GM21367 (cell line): ENCODE measurements at regions not wholly inside any gene's neighbourhood (a gene's known extent, or its start where the extent isn't known, plus 50 kb on each side); places are given as distances from the start of the nearest gene placed in this dataset.
"Not testable (repeated sequence)": the region's sequence is repeated elsewhere in the genome, so short reads cannot be mapped to it uniquely, and the experiment has no call there.

ENCODE experiments used
- ATAC-seq: cut with Tn5 transposase; IDR thresholded peaks from one replicate; pipeline ENCODE4 v1.9.1; 2021; ENCODE audit not compliant: unreplicated experiment

- ATAC-seq = no peak
Observed at GRCh38 chr15:53218666-53219580, 428.8 kb upstream of the ONECUT1 start.

- no peak for ATAC-seq
Observed at GRCh38 chr15:53216036-53216435, 425.9 kb upstream of the ONECUT1 start.

GRCh38 chr15:53213336-53213735 lies 423.2 kb upstream of the ONECUT1 start:
- ATAC-seq = no peak

- ATAC-seq = no peak
Observed at GRCh38 chr15:53212785-53213184, 422.6 kb upstream of the ONECUT1 start.

GRCh38 chr15:53210653-53211052 lies 420.5 kb upstream of the ONECUT1 start:
- ATAC-seq = no peak

GRCh38 chr15:53209396-53210042 lies 419.4 kb upstream of the ONECUT1 start:
- no peak for ATAC-seq

GRCh38 chr15:53208751-53209150 lies 418.6 kb upstream of the ONECUT1 start:
- no peak for ATAC-seq

- no peak for ATAC-seq
Observed at GRCh38 chr15:53203454-53203853, 413.3 kb upstream of the ONECUT1 start.

- ATAC-seq = no peak
Observed at GRCh38 chr15:53202876-53203275, 412.7 kb upstream of the ONECUT1 start.

GRCh38 chr15:53197426-53197839 lies 407.3 kb upstream of the ONECUT1 start:
- ATAC-seq = peak; percentile 82

- ATAC-seq = no peak
Observed at GRCh38 chr15:53196788-53197187, 406.7 kb upstream of the ONECUT1 start.

- no peak for ATAC-seq
Observed at GRCh38 chr15:53196242-53196641, 406.1 kb upstream of the ONECUT1 start.

GRCh38 chr15:53193149-53193548 lies 403.0 kb upstream of the ONECUT1 start:
- no peak for ATAC-seq

- ATAC-seq = no peak
Observed at GRCh38 chr15:53189860-53190259, 399.7 kb upstream of the ONECUT1 start.

GRCh38 chr15:53183449-53183848 lies 393.3 kb upstream of the ONECUT1 start:
- not testable (repeated sequence) for ATAC-seq

GRCh38 chr15:53171571-53171970 lies 381.4 kb upstream of the ONECUT1 start:
- no peak for ATAC-seq

GRCh38 chr15:53166684-53167201 lies 376.6 kb upstream of the ONECUT1 start:
- no peak for ATAC-seq

- ATAC-seq = no peak
Observed at GRCh38 chr15:53165988-53166683, 376.0 kb upstream of the ONECUT1 start.

GRCh38 chr15:53160092-53160704 lies 370.1 kb upstream of the ONECUT1 start:
- ATAC-seq = no peak

- no peak for ATAC-seq
Observed at GRCh38 chr15:53159458-53159857, 369.3 kb upstream of the ONECUT1 start.

- no peak for ATAC-seq
Observed at GRCh38 chr15:53158995-53159394, 368.9 kb upstream of the ONECUT1 start.
